ENCODE measurements at regions not wholly inside any gene's neighbourhood (a gene's known extent, or its start where the extent isn't known, plus 50 kb on each side); places are given as distances from the start of the nearest gene placed in this dataset.

GRCh38 chr11:96580476-96581040 lies 190.7 kb downstream of the JRKL start:
- TF ChIP-seq CTCF (IDR thresholded peaks at IDR 0.05) (no peak), EZH2 (IDR thresholded peaks at IDR 0.05) (no peak)
